Thoracic aorta (tissue), 2 donors: ENCODE measurements at regions not wholly inside any gene's neighbourhood (a gene's known extent, or its start where the extent isn't known, plus 50 kb on each side); places are given as distances from the start of the nearest gene placed in this dataset.
A peak's percentile ranks its signal among the peaks of the same experiment; 100 is the strongest.

Experiments
- ATAC-seq: fragments of 150-250 bp; one replicate; pipeline ENCODE4 v1.8.0; 2017; ENCODE audit warnings: low read depth; ENCODE audit not compliant: insufficient number of reproducible peaks, low FRiP score
- DNase-seq: peaks from one replicate; pipeline ENCODE4 v3.0.0-alpha.2; 2020; ENCODE audit warnings: low spot score
- H3K27ac ChIP-seq, 2 donors: fragments of 200-600 bp; sonication (generic); 1 replicate in 1 of 2; 2 replicates in 1 of 2; pipeline ENCODE4 v1.5.1; 2016; ENCODE audit warnings: mild to moderate bottlenecking in 2 of 2, moderate library complexity in 2 of 2
- H3K27me3 ChIP-seq: fragments of 200-600 bp; sonication (generic); replicated peaks from 2 replicates; pipeline ENCODE4 v1.6.0; 2016; ENCODE audit warnings: mild to moderate bottlenecking; ENCODE audit not compliant: insufficient read depth
- H3K36me3 ChIP-seq: fragments of 200-600 bp; sonication (generic); one replicate; pipeline ENCODE4 v1.5.1; 2016
- H3K4me1 ChIP-seq, 2 donors: fragments of 200-600 bp; sonication (generic); 1 replicate in 1 of 2; 2 replicates in 1 of 2; pipeline versions ENCODE4 v1.5.1 to v1.6.0; 2016; ENCODE audit warnings: low read depth in 2 of 2, mild to moderate bottlenecking in 1 of 2; ENCODE audit not compliant: control insufficient read depth in 1 of 2
- H3K4me3 ChIP-seq: fragments of 200-600 bp; sonication (generic); 2 replicates; pipeline ENCODE4 v1.5.1; 2016; ENCODE audit warnings: mild to moderate bottlenecking
- H3K9me3 ChIP-seq: fragments of 200-600 bp; sonication (generic); 2 replicates; pipeline ENCODE4 v1.5.1; 2016
- CTCF ChIP-seq: fragments of 200-600 bp; sonication (generic); IDR thresholded peaks from one replicate; pipeline ENCODE4 v1.5.1; 2019; ENCODE audit warnings: antibody characterized with exemption

- no peak for TF ChIP-seq CTCF
- Histone ChIP-seq H3K27ac (peak overlapping the region in 1 of 2 donors; percentile 18), H3K4me1 (peaks cover 10 to 30% of the 10 kb centered on the region in 2 donors)
These were observed 242.6 kb upstream of the IRS2 start for GRCh38 chr13:110028838-110029621.

GRCh38 chr13:110028311-110028710, 241.9 kb upstream of the IRS2 start:
- H3K4me3 ChIP-seq, result no peak overlapping the region
- no peaks in the 10 kb centered on the region for H3K9me3 ChIP-seq
- peaks cover 14 to 36% of the 10 kb centered on the region in 2 donors for H3K4me1 ChIP-seq
- H3K27ac ChIP-seq, result peak overlapping the region; percentile 18
- TF ChIP-seq CTCF, result no peak
- DNase-seq (no peak), ATAC-seq (no peak)
- H3K36me3 ChIP-seq, result no peaks in the 10 kb centered on the region
- no peaks in the 10 kb centered on the region for H3K27me3 ChIP-seq

More at GRCh38 chr13:110028838-110029621, 242.6 kb upstream of the IRS2 start:
- ATAC-seq (no peak), DNase-seq (no peak)
- Histone ChIP-seq H3K4me3 (no peak overlapping the region), H3K27me3 (no peaks in the 10 kb centered on the region), H3K9me3 (no peaks in the 10 kb centered on the region), H3K36me3 (no peaks in the 10 kb centered on the region)

GRCh38 chr13:110027470-110028240, 241.3 kb upstream of the IRS2 start:
- H3K9me3 ChIP-seq, result no peaks in the 10 kb centered on the region
- no peaks in the 10 kb centered on the region for H3K36me3 ChIP-seq
- ATAC-seq (no peak), DNase-seq (no peak)
- H3K27me3 ChIP-seq, result no peaks in the 10 kb centered on the region
- no peak for TF ChIP-seq CTCF
- peak overlapping the region; percentile 18 for H3K27ac ChIP-seq
- H3K4me1 ChIP-seq, result peaks cover 20 to 42% of the 10 kb centered on the region in 2 donors
- no peak overlapping the region for H3K4me3 ChIP-seq

GRCh38 chr13:110024645-110024980, 238.2 kb upstream of the IRS2 start:
- no peaks in the 10 kb centered on the region for H3K9me3 ChIP-seq
- no peaks in the 10 kb centered on the region for H3K36me3 ChIP-seq
- H3K4me1 ChIP-seq, result peaks cover 20 to 44% of the 10 kb centered on the region in 2 donors
- H3K27me3 ChIP-seq, result no peaks in the 10 kb centered on the region
- H3K27ac ChIP-seq, result peak overlapping the region; percentile 89 to 94
- DNase-seq (no peak), ATAC-seq (no peak)
- TF ChIP-seq CTCF, result no peak
- H3K4me3 ChIP-seq, result peak overlapping the region; percentile 48
